ENCODE measurements at regions not wholly inside any gene's neighbourhood (a gene's known extent, or its start where the extent isn't known, plus 50 kb on each side); places are given as distances from the start of the nearest gene placed in this dataset.

DNA sequence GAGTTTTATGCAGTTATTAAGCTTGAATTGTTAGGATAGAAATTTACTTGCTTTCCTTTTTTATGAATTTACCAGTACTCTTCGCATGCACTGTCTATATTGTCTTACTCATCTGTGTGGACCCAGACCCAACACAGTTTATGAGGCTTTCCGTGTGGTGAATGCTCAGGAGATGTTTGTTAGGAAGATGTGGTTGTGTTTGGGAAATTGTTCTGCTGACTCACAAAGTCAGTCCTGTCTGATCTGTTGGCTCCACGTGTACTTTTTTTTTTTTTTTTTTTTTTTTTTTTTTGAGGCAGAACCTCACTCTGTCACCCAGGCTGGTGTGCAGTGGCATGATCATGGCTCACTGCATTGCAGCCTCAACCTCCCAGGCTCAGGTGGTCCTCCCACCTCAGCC lies 532.5 kb downstream of the LMO7 start:
- H2BK120ac ChIP-seq (replicated peaks; ENCODE audit: low read depth, low read length): no peak overlapping the region
- no peak overlapping the region for H2BK5ac ChIP-seq (ENCODE audit: low read depth, low read length)
- CTCF ChIA-PET (ENCODE audit: partially characterized antibody): interaction anchor here (0.8 to 1.3 kb wide), 2 partner anchors 21 to 292 kb away, joined by 4 to 5 read pairs; no protein-coding TSS in a partner anchor
- no peaks in the 10 kb centered on the region for H3K79me2 ChIP-seq (ENCODE audit: control insufficient read depth in 1 of 2, insufficient read depth in 2 of 2, low read length in 2 of 2)
- no peak for DNase-seq (ENCODE audit: low read depth in 1 of 2, low spot score in 2 of 2)
- no peaks in the 10 kb centered on the region; a peak in 1 of 4 replicates for H3K9me3 ChIP-seq (ENCODE audit: insufficient read depth in 2 of 2, low read depth in 1 of 2, low read length in 1 of 2)
- H3K27me3 ChIP-seq (replicated peaks in 1 of 4; ENCODE audit: control insufficient read depth in 3 of 4, extremely low read depth in 1 of 4, insufficient read depth in 3 of 4, low read length in 3 of 4): no peaks in the 10 kb centered on the region
- no peak overlapping the region for H2BK20ac ChIP-seq (ENCODE audit: low read length)
- H3K23ac ChIP-seq (ENCODE audit: insufficient read length): no peak overlapping the region
- no peak overlapping the region for H3K14ac ChIP-seq (ENCODE audit: insufficient read length)
- no peak overlapping the region for H4K8ac ChIP-seq (ENCODE audit: extremely low read depth, insufficient read depth, low read length)
- H4K91ac ChIP-seq (replicated peaks; ENCODE audit: insufficient read length, low read length): no peak overlapping the region
- H3K23me2 ChIP-seq (ENCODE audit: low read depth, low read length): no peaks in the 10 kb centered on the region
- H2BK12ac ChIP-seq (ENCODE audit: low read depth, low read length): no peak overlapping the region
- no peak overlapping the region for H2BK15ac ChIP-seq (ENCODE audit: low read length)
- H4K5ac ChIP-seq (ENCODE audit: insufficient read length, low read depth, low read length): no peak overlapping the region
- no peak overlapping the region for H3K9ac ChIP-seq (replicated peaks in 1 of 4; ENCODE audit: extremely low read depth in 1 of 4, low read depth in 3 of 4, low read length in 3 of 4)
- no peak overlapping the region for H3K18ac ChIP-seq (ENCODE audit: extremely low read depth, low read length)
- no peak overlapping the region for H3K27ac ChIP-seq (ENCODE audit: low read depth, low read length)
- TF ChIP-seq POU5F1 (IDR thresholded peaks at IDR 0.05; ENCODE audit: low read depth, low read length) (no peak), CREB1 (IDR thresholded peaks at IDR 0.05) (no peak), JUN (IDR thresholded peaks at IDR 0.05; ENCODE audit: low read depth, low read length) (no peak)
- H2AFZ ChIP-seq (ENCODE audit: low read length): no peak overlapping the region
- no peak overlapping the region for H3K4ac ChIP-seq (replicated peaks; ENCODE audit: insufficient read length, low read depth, low read length)
- 91% methylated on average over 2 of the region's 3 CpGs; no CpG with 5 or more reads in 1 of the 2 experiments for WGBS, 2 experiments (ENCODE audit: extremely low coverage in 1 of 2, insufficient coverage in 1 of 2, insufficient read length in 1 of 2, insufficient replicate concordance in 2 of 2, low coverage in 1 of 2, low lambda C conversion rate in 2 of 2, missing lambda C conversion rate in 1 of 2)
- POLR2A ChIA-PET (ENCODE audit: partially characterized antibody): no interaction called here
- H3K4me1 ChIP-seq (replicated peaks in 1 of 4; ENCODE audit: control insufficient read depth in 3 of 4, insufficient read depth in 4 of 4, low read length in 3 of 4): no peaks in the 10 kb centered on the region
- no peaks in the 10 kb centered on the region for H3K79me1 ChIP-seq (ENCODE audit: low read depth, low read length)
- no peaks in the 10 kb centered on the region for H3K36me3 ChIP-seq (ENCODE audit: control insufficient read depth in 2 of 4, insufficient read depth in 4 of 4, low read length in 3 of 4)
- H4K20me1 ChIP-seq (replicated peaks in 1 of 2; ENCODE audit: control insufficient read depth in 1 of 2, insufficient read depth in 2 of 2, low read length in 2 of 2): no peaks in the 10 kb centered on the region
- H3K4me2 ChIP-seq (ENCODE audit: insufficient read depth in 1 of 2, low read depth in 2 of 2, low read length in 2 of 2): no peak overlapping the region
- H2AK5ac ChIP-seq (ENCODE audit: low read depth, low read length): no peak overlapping the region
- H3K4me3 ChIP-seq (ENCODE audit: extremely low read depth in 1 of 4, insufficient read depth in 2 of 4, low read depth in 3 of 4, low read length in 4 of 4): no peak overlapping the region
- no peak overlapping the region for H3K56ac ChIP-seq (replicated peaks; ENCODE audit: insufficient read length, low read depth, low read length)
- no peak for FAIRE-seq

All from H1 (cell line).